GM12872 (cell line): ENCODE measurements at regions not wholly inside any gene's neighbourhood (a gene's known extent, or its start where the extent isn't known, plus 50 kb on each side); places are given as distances from the start of the nearest gene placed in this dataset.

ENCODE experiments used
- TF ChIP-seq, protein P1 (sequence below): IDR thresholded peaks from 3 replicates; pipeline ENCODE4 v1.5.1; 2011; ENCODE audit warnings: low read depth, mild to moderate bottlenecking, low read length, moderate library complexity; ENCODE audit not compliant: insufficient read depth

DNA sequence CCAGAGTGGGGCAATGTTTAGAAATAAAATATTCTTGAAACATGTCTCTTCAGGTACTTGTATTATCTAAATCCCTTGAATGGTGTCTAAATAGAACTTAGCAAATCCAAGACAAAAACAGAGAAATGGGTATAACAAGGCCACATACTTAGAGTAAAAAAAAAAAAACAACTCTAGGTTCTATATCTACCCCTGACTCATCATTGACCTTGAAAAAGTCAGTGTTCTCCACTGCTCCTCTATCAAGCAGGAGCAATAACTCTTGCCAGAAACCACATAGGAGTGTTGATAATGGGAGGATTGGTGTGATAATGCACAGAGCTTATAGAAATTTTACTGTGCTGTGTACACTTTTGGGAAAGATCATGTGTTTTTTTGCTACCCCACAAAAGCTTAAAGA is 296.6 kb upstream of the PMFBP1 start:
- TF ChIP-seq, protein P1, sequence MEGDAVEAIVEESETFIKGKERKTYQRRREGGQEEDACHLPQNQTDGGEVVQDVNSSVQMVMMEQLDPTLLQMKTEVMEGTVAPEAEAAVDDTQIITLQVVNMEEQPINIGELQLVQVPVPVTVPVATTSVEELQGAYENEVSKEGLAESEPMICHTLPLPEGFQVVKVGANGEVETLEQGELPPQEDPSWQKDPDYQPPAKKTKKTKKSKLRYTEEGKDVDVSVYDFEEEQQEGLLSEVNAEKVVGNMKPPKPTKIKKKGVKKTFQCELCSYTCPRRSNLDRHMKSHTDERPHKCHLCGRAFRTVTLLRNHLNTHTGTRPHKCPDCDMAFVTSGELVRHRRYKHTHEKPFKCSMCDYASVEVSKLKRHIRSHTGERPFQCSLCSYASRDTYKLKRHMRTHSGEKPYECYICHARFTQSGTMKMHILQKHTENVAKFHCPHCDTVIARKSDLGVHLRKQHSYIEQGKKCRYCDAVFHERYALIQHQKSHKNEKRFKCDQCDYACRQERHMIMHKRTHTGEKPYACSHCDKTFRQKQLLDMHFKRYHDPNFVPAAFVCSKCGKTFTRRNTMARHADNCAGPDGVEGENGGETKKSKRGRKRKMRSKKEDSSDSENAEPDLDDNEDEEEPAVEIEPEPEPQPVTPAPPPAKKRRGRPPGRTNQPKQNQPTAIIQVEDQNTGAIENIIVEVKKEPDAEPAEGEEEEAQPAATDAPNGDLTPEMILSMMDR = no peak

DNA sequence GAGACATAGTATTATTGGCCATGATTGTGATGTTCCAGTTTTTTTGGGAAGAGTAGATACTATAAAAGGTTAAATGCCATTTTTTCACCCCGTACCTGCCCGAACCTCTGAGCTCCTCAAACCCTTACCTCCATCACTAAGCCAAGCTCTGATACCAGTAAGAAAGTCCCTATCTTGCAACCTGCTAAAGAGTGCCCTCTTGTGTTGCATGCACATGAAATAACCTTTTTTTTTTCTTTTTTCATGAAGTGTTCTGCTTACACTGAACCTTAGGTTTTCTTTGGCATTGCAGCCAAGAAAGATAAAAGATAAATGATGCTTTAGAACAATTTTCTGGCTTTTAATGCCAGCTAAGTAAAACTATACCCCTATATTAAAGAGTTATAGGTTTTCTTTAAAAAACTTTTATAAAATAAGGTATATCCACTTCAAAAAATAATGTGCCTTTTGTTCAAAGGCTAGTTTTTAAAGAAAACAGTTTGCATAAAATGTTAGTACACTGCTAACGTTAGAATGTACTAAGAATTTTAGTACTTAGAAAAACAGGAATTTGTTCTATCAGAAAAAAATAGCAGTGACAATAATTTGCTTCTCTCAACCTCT is 295.3 kb upstream of the PMFBP1 start:
- TF ChIP-seq, protein P1 = peak; percentile 57

DNA sequence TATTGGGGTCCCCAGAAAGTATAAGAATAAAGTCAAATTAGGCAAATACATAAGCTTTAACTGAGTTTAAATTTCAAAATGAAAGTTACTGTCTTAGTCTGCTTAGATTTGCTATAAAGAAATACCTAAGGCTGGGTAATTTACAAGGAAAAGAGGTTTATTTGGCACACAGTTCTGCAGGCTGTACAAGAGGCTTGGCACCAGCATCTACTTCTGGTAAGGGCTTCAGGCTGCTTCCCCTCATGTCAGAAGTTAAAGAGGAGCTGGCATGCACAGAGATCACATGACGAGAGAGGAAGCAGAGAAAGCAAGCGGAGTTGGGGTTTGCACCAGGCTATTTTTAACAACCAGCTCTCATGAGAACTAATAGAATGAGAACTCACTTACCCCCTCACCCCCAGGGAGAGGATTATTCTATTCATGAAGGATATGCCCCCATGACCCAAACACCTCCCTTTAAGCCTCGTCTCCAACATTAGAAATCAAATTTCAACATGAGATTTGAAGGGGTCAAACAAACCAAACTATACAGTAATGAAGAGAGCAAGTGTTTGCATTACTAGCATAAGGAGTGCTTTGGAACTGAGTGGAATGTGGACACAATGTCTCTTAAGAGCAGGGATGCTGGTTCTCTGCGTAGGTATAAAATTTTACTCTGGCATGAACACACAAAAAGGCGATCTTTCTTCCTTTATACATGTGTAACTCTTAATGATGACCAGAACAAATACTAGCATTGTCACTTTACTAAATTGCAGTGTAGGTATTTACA is 292.8 kb upstream of the PMFBP1 start:
- TF ChIP-seq, protein P1 = no peak

DNA sequence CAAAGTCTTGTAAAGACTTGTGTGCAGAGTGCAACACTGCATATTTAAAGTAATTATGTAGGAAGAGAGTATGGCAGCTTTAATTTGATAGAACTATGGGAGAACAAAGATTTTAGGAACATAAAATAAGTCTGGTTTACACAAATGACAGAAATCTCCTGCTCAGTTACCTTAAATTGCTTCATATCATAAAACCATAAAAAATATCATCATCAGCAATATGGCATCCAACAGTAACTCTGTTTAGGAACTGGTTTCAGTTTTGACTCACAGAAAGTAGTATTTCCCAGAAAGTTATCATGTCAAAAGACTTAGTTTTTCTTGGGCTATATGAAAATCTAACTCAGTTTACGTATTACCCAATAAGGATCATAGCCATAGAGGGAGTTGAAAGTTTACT is 292.1 kb upstream of the PMFBP1 start:
- TF ChIP-seq, protein P1 = no peak

DNA sequence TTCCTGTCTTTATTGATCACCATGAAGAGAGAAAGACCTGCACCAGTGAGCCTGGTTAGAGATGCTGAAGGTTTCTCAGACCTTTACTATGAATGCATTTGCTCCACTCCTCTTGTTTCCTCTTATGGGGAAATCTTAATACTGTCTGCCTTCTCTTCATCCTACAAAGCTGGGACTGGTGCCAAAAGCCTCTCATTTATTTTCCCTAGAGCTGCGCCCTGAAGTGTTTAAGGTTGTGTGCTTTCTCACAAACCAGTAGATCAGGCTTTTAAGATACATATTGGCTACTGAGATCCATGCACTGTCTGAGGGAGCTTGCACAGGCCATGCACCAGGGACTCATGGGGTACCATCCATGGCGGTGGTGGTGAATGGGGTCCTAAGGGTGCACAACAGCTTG is 286.1 kb upstream of the PMFBP1 start:
- TF ChIP-seq, protein P1 = no peak

DNA sequence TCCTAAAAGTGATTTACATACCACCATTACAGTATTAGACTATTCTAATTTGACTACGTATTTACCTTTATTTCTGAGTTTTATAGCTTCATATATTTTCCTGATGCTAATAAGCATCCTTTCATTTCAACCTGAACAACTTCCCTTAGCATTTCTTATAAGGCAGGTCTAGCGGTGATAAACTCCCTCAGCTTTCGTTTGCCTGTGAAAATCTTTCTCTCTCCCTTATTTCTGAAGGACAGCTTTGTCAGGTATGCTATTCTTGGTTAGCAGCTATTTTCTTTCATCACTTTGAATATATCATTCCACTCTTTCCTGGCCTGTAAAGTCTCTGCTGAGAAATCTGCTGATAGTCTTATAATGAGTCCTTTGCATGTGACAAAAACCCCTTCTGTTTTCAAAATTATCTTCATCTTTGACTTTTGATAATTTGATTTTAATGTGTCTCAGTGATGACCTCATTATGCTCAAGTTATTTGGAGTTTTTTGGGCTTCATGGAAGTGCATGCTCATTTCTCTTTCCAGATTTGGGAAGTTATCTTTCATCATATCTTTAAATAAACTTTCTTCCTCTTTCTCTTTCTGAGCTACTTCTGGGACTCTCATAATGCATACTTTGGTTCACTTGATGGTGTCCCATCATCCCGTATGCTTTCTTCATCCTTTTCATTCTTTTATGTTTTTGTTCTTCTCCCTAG is 285.4 kb upstream of the PMFBP1 start:
- TF ChIP-seq, protein P1 = no peak

DNA sequence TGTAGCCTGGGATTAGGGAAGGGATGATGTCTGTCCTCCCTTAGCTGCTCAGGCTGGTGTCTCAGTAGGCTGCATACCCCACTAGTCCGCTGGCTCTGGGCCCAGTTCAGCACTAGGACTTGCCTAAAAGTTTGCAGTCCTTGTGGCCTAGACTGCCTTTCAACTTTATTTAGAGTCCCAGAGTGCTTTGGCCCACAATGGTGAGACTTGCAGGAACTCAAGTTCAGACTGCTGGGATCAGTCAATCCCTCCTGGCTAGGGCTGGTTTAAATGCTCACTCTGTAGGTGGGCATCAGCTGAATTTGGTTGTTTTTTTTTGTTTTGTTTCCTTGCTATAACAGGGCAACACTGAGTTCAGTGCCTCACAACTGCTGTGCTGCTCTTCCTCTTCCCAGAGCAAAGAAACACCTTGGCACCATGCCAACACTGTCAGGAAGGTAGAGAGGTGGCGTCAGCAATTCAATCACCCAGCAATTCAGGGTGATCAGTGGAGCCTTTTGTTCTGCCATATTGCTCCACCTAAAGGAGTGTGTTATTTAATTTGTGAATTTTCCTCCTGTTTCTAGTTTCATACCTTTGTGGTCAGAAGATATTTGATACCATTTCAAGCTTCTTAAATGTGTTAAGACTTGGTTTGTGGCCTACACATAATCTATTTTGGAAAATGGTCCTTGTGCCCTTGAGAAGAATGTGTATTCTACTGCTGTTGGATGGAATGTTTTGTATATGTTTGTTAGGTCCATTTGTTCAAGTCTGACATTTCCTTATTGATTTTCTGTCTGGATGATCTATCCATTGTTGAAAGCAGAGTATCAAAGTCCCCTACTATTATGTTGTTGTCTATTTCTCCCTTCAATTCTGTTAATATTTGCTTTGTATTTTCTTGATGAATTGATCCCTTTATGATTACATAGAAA is 284.0 kb upstream of the PMFBP1 start:
- TF ChIP-seq, protein P1 = no peak
